ENCODE measurements at regions not wholly inside any gene's neighbourhood (a gene's known extent, or its start where the extent isn't known, plus 50 kb on each side); places are given as distances from the start of the nearest gene placed in this dataset.

- TF ChIP-seq GTF2I (CRISPR knock-in tag; conservative IDR thresholded peaks at IDR 0.05) (no peak), HMGXB4 (CRISPR knock-in tag; IDR thresholded peaks at IDR 0.05) (no peak), CTCF (IDR thresholded peaks at IDR 0.05) (no peak), ZNF232 (CRISPR knock-in tag; IDR thresholded peaks at IDR 0.05) (no peak), ZNF219 (CRISPR knock-in tag; IDR thresholded peaks at IDR 0.05; ENCODE audit: borderline replicate concordance) (no peak), CDX4 (CRISPR knock-in tag; IDR thresholded peaks at IDR 0.05; ENCODE audit: borderline replicate concordance) (no peak), TEAD4 (CRISPR knock-in tag; IDR thresholded peaks at IDR 0.05) (no peak), FOXK1 (CRISPR knock-in tag; IDR thresholded peaks at IDR 0.05) (no peak), E2F1 (CRISPR knock-in tag; IDR thresholded peaks at IDR 0.05) (no peak), ATF1 (CRISPR knock-in tag; IDR thresholded peaks at IDR 0.05) (no peak), E2F5 (CRISPR knock-in tag; IDR thresholded peaks at IDR 0.05) (no peak), MLX (CRISPR knock-in tag; IDR thresholded peaks at IDR 0.05) (no peak)
Measured at GRCh38 chr12:43621262-43621661, 69.3 kb upstream of the ADAMTS20 start.
